Stimulated activated CD4-positive, alpha-beta T cell treated with anti-CD3 and anti-CD28 coated beads, TNF-alpha, amount 100 ng/mL, for 24 hours (primary cell): ENCODE measurements at regions not wholly inside any gene's neighbourhood (a gene's known extent, or its start where the extent isn't known, plus 50 kb on each side); places are given as distances from the start of the nearest gene placed in this dataset.

Experiments used
- DNase-seq, 3 experiments: peaks; one replicate each; pipeline ENCODE4 v3.0.0-alpha.2; 2020; ENCODE audit warnings: low read depth in 3 of 3

DNA sequence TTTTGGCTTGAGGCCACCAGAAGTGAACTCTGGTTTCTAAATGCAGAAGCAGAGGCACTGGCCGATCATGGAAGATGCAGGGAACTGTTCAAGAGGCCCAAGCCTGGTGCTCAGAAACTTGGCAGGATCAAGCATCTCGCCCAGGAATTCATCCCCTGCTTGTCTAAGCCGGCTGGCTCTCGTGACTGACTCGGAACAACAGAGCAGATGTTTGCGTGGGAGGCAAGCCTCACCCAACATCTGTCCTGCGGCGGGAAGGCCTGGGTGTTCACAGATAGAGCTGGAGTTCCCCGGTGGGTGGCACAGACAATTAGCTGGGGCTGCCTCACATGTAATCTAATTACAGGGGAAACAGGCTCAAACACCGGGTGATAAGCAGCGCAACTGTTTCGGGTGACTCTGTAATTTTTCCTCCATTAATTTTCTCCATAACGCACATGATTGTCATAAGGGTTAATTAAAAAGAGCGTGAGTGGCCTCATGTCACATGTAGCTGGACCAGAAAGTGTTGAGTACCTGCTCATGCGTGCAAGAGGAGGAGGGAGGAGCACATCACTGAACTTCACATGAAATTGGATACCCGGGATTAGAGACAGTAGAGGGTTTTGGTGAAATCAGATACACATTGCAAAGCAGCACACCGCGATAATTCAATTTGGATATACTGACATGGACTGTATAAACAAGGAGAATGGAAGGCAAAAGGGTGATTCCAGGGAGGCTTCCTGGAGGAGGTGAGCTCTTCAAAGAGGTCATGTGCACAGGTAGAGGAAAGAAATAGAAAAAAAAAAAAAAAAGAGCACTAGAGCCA is 180.0 kb downstream of the ETS2 start:
- DNase-seq = peak; percentile 20 to 64 (median 28)

DNA sequence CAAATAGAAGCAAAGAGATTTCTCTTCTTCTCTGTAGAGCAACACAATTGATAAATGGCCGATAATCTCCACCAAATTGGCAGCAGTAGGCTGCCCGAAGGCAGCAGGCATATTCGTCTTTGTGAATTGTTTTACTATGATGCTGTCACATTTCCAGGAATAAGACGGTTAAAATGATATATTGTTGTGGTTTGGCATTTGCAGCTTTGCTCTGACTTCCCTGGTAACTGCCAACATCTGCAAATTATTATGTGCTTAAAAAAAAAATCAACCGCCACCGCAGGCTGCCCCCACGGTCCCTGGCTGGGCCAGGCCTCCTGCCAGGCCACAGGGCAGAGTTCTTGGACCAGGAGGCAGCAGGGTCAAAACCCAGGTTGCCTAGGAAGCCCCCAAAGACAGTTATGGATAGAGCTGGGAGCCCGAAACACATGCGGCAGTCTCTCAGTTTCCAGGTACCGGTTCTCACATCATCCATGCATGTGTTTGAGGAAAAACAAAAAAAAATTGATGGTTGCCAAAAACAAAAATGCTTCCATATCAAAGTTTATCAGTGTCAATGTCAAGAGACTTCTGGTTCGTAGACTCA is 179.3 kb downstream of the ETS2 start:
- DNase-seq = no peak

DNA sequence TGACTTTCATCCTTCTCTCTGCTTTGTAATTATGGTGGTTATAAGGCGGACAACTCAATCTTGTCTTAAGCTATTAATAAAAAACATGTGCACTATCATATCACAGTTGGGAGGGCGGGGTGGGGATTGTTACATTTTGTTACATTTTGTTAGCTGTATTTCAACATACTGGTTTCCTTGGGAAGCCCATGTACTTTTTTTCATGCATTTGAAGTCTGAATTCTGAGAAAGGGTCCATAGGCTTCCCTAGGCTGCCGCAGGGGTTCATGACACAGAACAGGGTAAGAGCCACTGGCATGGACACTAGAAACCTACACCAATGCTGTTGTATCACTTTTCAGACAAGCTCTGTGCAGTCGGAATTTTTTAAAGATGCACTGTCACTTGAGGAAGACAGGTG is 178.8 kb downstream of the ETS2 start:
- DNase-seq = no peak

DNA sequence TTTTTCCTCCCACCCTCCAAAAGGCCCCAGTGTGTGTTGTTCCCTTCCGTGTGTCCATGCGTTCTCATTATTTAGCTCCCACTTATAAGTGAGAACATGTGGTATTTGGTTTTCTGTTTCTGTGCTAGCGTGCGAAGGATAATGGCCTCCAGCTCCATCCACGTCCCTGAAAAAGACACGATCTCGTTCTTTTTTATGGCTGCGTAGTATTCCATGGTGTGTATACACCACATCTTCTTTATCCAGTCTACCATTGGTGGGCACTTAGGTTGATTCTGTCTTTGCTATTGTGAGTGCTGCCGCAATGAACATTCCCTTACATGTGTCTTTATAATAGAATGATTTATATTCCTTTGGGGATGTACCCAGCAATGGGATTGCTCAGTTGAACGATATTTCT is 177.8 kb downstream of the ETS2 start:
- no peak for DNase-seq

DNA sequence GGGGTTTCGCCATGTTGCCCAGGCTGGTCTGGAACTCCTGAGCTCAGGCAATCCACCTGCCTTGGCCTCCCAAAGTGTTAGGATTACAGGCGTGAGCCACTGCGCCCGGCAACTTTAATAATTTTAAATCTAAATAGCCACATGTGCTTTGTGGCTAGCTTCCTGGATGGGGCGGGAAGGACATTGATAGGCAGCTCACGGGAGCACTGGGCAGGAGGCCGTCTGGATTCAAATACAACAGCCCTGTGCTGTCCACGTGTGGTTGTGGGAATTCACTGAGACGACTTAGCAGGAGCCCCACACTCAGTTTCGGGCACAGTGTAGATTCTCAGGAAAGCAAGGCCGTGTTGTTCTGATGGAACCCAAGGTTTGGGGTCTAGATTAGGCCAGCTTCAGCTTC is 177.1 kb downstream of the ETS2 start:
- DNase-seq = no peak

- DNase-seq = no peak
Measured at GRCh38 chr21:38982096-38982495, 176.4 kb downstream of the ETS2 start.

- DNase-seq = no peak
Measured at GRCh38 chr21:38980416-38981313, 174.9 kb downstream of the ETS2 start.

GRCh38 chr21:38979271-38980121 is 173.8 kb downstream of the ETS2 start:
- DNase-seq = no peak

GRCh38 chr21:38976900-38977299 is 171.2 kb downstream of the ETS2 start:
- no peak for DNase-seq

- no peak for DNase-seq
Measured at GRCh38 chr21:38973552-38973951, 167.8 kb downstream of the ETS2 start.

GRCh38 chr21:38972078-38972477 is 166.3 kb downstream of the ETS2 start:
- no peak for DNase-seq

GRCh38 chr21:38970765-38971164 is 165.0 kb downstream of the ETS2 start:
- no peak for DNase-seq

- no peak for DNase-seq
Measured at GRCh38 chr21:38968887-38969543, 163.3 kb downstream of the ETS2 start.

DNA sequence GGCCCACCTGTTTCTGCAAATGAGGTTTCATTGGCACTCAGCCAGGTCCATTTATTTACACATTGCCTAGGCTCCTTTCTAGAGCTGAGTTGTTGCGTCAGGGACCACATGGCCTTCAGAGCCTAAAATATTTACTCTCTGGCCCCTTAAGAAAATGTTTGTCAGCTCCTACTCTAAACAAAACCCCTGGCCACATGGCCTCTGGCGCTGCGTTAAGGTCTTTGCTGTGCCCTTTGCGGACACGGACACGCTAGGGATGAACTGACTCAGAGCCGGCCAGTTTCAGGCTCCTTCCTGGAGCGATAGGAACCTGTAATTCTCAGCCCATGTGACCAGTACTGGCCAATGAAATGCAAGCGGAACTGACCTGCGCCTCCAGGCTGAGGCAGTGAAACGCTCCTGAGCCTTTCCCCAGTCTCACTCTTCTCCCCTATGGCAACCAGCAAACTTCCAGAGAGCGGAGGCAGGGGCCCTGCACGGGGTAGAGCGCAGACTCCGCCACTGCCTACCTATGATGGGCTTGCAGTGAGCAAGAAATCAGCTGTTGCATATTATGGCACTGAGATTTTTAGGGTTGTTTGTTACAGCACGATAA is 160.3 kb downstream of the ETS2 start:
- no peak for DNase-seq

DNA sequence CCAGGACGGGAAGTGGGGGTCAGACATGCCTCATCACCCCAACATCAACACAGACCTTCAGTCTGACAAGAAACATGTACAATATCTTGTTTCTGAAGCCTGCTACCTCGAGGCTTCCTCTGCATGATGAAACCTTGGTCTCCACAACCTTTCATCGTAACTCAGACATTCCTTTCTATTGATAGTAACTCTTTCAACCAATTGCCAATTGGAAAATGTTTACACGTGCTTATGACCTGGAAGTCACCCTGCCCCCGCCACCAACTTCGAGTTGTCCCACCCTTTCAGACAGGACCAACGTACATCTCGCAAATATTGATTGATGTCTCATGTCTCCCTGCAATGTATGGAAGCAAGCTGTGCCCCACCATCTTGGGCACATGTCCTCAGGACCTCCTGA is 159.5 kb downstream of the ETS2 start:
- no peak for DNase-seq

GRCh38 chr21:38963006-38963405 is 157.3 kb downstream of the ETS2 start:
- DNase-seq = no peak

DNA sequence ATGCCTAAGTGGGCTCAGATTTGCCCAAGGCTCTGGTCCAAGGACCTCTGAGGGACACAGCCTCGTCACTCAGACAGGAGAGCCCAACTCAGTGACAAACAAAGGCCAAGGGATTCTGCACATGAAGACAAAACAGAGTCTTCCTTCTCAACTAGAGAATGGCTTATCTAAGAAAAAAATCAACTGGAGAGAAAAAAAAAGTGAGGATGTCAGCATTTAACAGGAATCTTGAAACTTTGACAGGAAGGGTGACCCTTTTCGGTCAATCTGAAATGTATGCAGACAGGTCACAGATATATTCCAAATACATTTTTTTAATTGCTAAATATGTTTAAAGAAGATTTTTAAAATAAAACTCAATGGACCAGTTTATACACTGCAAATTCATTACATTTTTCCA is 154.5 kb downstream of the ETS2 start:
- DNase-seq = no peak

- DNase-seq = no peak
Measured at GRCh38 chr21:38959692-38960061, 153.9 kb downstream of the ETS2 start.

DNA sequence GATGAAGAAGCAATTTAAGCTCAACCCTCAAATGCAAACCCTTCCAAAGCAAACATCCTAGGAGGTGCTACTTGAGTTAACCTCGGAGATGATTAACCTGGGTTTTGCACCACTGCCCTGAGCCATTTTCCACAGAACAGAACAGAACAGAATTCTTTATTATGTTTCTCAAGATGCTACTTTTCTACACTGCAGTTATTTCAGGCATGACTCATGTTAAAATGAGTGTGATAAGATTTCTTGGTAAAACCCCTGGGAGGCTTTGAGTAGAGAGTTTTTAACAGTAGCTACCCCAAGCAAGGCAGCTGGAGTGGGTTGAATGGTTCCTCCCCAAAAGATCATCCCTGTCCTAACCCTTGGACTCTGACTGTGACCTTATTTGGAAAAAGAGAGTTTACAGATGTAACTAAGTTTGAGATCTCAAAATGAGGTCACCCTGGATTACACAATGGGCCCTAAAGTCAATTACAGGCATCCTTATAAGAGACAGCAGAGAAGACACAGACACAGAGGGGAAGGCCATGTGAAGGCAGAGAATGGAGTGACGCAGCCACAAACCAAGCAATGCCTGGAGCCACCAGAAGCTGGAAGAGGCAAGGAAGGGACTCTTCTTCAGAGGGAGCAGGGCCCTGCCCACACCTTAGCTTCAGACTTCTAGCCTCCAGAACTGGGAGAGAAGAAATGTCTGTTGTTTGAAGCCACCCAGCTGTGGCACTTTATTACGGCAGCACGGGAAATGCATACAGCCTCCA is 153.4 kb downstream of the ETS2 start:
- no peak for DNase-seq

- no peak for DNase-seq
Measured at GRCh38 chr21:38958323-38958705, 152.6 kb downstream of the ETS2 start.
